ENCODE measurements at regions not wholly inside any gene's neighbourhood (a gene's known extent, or its start where the extent isn't known, plus 50 kb on each side); places are given as distances from the start of the nearest gene placed in this dataset.

DNA sequence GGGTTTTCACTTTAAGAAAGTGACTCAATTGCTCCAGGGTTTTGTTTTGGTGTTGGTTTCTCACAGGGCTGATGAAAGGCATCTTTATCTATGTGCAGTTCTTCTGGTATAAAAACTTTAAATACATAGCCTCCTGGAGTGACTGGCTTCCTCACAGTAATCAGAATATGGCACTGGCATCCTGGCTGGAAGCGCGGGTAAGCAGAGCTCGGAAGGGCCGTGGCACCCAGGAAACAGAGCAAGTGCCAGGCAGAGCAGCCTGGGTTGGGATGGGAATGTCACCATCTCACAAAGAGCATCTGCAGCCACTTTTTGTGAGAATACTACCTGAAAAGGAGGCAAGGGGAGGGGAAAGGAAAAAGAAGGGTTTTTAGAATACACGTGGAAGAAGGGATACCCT is 534.7 kb downstream of the PLCL1 start:
- Histone ChIP-seq H3K9ac (replicated peaks; ENCODE audit: extremely low read depth, insufficient read depth, low read length) (no peak overlapping the region), H3K9me1 (replicated peaks; ENCODE audit: control insufficient read depth, extremely low read depth, insufficient read depth, low read length) (peaks cover 3% of the 10 kb centered on the region), H3K79me2 (ENCODE audit: control insufficient read depth, insufficient read depth, low read length) (no peaks in the 10 kb centered on the region), H3K36me3 (ENCODE audit: control insufficient read depth in 2 of 2, extremely low read depth in 1 of 2, insufficient read depth in 2 of 2, low read length in 2 of 2) (no peaks in the 10 kb centered on the region), H2AFZ (ENCODE audit: low read depth, low read length) (no peak overlapping the region), H3K27me3 (ENCODE audit: control insufficient read depth in 2 of 2, insufficient read depth in 2 of 2, low read length in 2 of 2) (peaks cover 0 to 2% of the 10 kb centered on the region in 2 experiments), H3K4me1 (ENCODE audit: control insufficient read depth, extremely low read depth, insufficient read depth, low read length) (no peaks in the 10 kb centered on the region), H3K4me3 (replicated peaks in 1 of 3; ENCODE audit: insufficient read depth in 1 of 3, low read depth in 1 of 3, low read length in 3 of 3) (no peak overlapping the region), H4K20me1 (replicated peaks; ENCODE audit: control insufficient read depth, extremely low read depth, insufficient read depth, low read length) (no peaks in the 10 kb centered on the region), H3K4me2 (ENCODE audit: insufficient read depth, low read length) (no peak overlapping the region), H3K9me3 (replicated peaks; ENCODE audit: control insufficient read depth, insufficient read depth, low read length) (no peaks in the 10 kb centered on the region), H3K27ac (ENCODE audit: insufficient read depth, low read depth, low read length) (no peak overlapping the region)
- ChIA-PET POLR2A (no interaction called here), CTCF (no interaction called here)
- BruUV-seq (replicated peaks), result no TSS peak
- DNase-seq (ENCODE audit: low read depth, low spot score), result no peak
- intact Hi-C loops (cut with micrococcal nuclease) (no loop called here), dilution Hi-C loops (cut with MboI; ENCODE audit: extremely low pct_ligation_motif_present, low sequenced_read_pairs) (no loop called here)
- TF ChIP-seq GATA2 (IDR thresholded peaks at IDR 0.05; ENCODE audit: insufficient read depth, insufficient read length, low read depth, low read length) (no peak), JUN (IDR thresholded peaks at IDR 0.05; ENCODE audit: borderline replicate concordance, insufficient read depth, insufficient read length, low read depth) (no peak), POLR2A (IDR thresholded peaks at IDR 0.05; ENCODE audit: low read depth, low read length) (no peak), POLR2AphosphoS5 (IDR thresholded peaks at IDR 0.05; ENCODE audit: insufficient read depth, low read depth, low read length) (no peak), EZH2 (IDR thresholded peaks at IDR 0.05; ENCODE audit: borderline replicate concordance, low read depth, low read length, severe bottlenecking) (no peak), MYC (IDR thresholded peaks at IDR 0.05; ENCODE audit: low read depth, low read length) (no peak), FOS (IDR thresholded peaks at IDR 0.05; ENCODE audit: borderline replicate concordance, insufficient read depth, low read length) (no peak)
- TF ChIP-seq, protein P1, sequence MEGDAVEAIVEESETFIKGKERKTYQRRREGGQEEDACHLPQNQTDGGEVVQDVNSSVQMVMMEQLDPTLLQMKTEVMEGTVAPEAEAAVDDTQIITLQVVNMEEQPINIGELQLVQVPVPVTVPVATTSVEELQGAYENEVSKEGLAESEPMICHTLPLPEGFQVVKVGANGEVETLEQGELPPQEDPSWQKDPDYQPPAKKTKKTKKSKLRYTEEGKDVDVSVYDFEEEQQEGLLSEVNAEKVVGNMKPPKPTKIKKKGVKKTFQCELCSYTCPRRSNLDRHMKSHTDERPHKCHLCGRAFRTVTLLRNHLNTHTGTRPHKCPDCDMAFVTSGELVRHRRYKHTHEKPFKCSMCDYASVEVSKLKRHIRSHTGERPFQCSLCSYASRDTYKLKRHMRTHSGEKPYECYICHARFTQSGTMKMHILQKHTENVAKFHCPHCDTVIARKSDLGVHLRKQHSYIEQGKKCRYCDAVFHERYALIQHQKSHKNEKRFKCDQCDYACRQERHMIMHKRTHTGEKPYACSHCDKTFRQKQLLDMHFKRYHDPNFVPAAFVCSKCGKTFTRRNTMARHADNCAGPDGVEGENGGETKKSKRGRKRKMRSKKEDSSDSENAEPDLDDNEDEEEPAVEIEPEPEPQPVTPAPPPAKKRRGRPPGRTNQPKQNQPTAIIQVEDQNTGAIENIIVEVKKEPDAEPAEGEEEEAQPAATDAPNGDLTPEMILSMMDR (IDR thresholded peaks at IDR 0.05; ENCODE audit: extremely low read depth in 1 of 2, insufficient read depth in 1 of 2, low read depth in 1 of 2, low read length in 2 of 2), result no peak
- TF ChIP-seq, protein P2, sequence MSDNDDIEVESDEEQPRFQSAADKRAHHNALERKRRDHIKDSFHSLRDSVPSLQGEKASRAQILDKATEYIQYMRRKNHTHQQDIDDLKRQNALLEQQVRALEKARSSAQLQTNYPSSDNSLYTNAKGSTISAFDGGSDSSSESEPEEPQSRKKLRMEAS (IDR thresholded peaks at IDR 0.05; ENCODE audit: insufficient read depth, insufficient read length), result no peak
- FAIRE-seq, result no peak
